PFSK-1 (cell line): ENCODE measurements at regions not wholly inside any gene's neighbourhood (a gene's known extent, or its start where the extent isn't known, plus 50 kb on each side); places are given as distances from the start of the nearest gene placed in this dataset.

Experiments used
- POLR2AphosphoS5 ChIP-seq: IDR thresholded peaks from 2 replicates; pipeline ENCODE4 v1.6.1; 2012; ENCODE audit warnings: low read depth, mild to moderate bottlenecking, control low read depth, low read length, moderate library complexity
- REST ChIP-seq, 2 experiments: IDR thresholded peaks; 2 replicates each; pipeline versions ENCODE4 v1.6.1 to v1.8.0; 2011 to 2012; ENCODE audit warnings: low read depth in 2 of 2, low read length in 2 of 2, control low read depth in 1 of 2, inconsistent platforms in 1 of 2, mild to moderate bottlenecking in 1 of 2, moderate library complexity in 1 of 2; ENCODE audit not compliant: insufficient read depth in 1 of 2
- TAF1 ChIP-seq: IDR thresholded peaks from 2 replicates; pipeline ENCODE4 v1.6.1; 2012; ENCODE audit warnings: low read length, control low read depth, borderline replicate concordance; ENCODE audit not compliant: insufficient read depth

DNA sequence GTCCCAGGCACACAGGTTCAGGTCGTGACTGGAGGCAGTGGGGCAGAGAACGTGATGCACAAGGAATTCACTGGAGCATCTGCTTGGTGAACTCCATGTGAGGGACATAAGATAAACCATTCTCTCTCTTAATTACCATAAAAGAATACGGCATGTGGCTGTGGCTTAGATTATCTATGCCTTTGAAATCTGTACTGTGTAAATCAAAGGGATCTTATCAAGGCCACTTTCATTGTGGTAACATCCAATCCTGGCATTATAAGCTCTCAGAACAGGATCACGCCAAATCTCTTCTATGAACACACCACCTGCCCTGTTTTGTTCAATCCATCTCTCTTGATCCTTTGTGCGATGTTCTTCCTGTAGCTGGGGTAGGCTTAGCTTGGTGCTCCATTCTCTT lies 192.3 kb downstream of the SPATA18 start:
- TF ChIP-seq POLR2AphosphoS5 (no peak), REST (IDR thresholded peaks at IDR 0.05; ENCODE audit: insufficient read depth in 1 of 2, low read depth in 2 of 2, low read length in 2 of 2) (no peak), TAF1 (no peak)
